GM20000 (cell line): ENCODE measurements at regions not wholly inside any gene's neighbourhood (a gene's known extent, or its start where the extent isn't known, plus 50 kb on each side); places are given as distances from the start of the nearest gene placed in this dataset.

ENCODE experiments used
- DNase-seq: peaks from one replicate; pipeline ENCODE4 v3.0.0; 2012; ENCODE audit warnings: low spot score
- CTCF ChIP-seq: IDR thresholded peaks from 2 replicates; pipeline ENCODE4 v1.5.1; 2012; ENCODE audit warnings: mild to moderate bottlenecking, control low read depth; ENCODE audit errors: extremely low read depth, missing control alignments

- DNase-seq: no peak
- no peak for TF ChIP-seq CTCF
These were observed 70.5 kb downstream of the PHLDA1 start for GRCh38 chr12:75960954-75961661.

DNA sequence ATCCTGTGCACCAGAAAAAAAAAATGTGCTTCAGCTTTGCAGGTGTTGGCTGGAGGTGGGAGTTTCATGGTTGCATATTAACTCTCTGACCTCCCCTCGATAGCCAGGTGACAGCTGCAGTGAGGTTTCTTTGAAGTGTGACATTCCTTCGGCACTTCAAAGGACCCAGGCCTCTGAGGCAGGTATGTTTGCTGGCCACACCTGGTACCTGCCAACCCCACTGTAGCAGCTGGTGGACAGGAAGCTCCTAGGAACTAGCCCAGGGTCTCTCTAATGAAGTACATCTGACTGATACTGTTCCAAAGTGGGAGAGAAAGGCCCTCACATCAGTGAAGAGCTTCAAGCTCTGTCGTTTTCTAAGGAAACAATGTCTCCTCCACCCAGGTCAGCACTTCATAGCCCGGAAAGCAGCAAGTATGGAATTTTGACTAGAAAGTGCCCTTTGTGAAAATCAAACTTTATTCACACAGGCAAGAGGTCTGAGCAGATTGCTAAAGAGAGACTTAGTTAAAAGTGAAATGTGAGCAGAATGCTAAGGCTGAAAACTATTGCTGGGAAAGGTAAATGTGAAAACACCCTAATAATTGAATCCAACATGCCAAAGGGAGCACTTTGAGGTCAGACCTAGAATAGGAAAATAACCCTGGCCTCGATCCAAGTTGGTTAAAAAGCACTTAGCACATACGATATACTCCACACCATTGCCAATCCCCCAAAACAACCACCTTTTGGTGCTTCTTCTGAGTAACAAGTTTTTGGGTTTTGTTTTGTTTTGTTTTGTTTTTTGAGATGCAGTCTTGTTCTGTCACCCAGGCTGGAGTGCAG lies 71.3 kb downstream of the PHLDA1 start:
- no peak for DNase-seq

GRCh38 chr12:75959506-75959905 lies 72.1 kb downstream of the PHLDA1 start:
- no peak for DNase-seq
- no peak for TF ChIP-seq CTCF

More for the DNA sequence above, 71.3 kb downstream of the PHLDA1 start:
- TF ChIP-seq CTCF: no peak

GRCh38 chr12:75959060-75959459 lies 72.5 kb downstream of the PHLDA1 start:
- no peak for DNase-seq
- no peak for TF ChIP-seq CTCF

- no peak for DNase-seq
- TF ChIP-seq CTCF: no peak
These were observed 76.3 kb downstream of the PHLDA1 start for GRCh38 chr12:75955251-75955650.

DNA sequence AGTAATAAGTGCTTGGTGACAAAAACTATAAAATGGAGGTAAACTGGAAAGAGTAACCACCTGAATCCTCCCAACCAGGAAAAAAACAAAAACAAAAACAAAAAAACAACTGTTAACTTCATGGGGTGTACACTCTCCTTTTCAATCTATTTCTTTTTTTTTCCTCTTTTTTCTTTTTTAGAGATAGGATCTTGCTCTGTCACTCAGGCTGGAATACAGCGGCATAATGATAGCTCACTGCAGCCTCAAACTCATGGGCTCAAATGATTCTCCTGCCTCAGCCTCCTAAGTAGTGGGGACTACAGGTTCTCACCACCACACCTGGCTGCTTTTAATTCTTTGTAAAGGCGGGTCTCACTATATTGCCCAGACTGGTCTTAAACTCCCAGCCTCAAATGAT lies 76.8 kb downstream of the PHLDA1 start:
- no peak for DNase-seq
- TF ChIP-seq CTCF: no peak

- DNase-seq: no peak
These were observed 77.5 kb downstream of the PHLDA1 start for GRCh38 chr12:75954041-75954440.

More at GRCh38 chr12:75954041-75954440, 77.5 kb downstream of the PHLDA1 start:
- no peak for TF ChIP-seq CTCF
